ENCODE measurements at regions not wholly inside any gene's neighbourhood (a gene's known extent, or its start where the extent isn't known, plus 50 kb on each side); places are given as distances from the start of the nearest gene placed in this dataset.

- no peak for DNase-seq (ENCODE audit: low spot score in 2 of 2)
- no peak for ATAC-seq (replicated peaks; ENCODE audit: extremely low read depth, poor library complexity, severe bottlenecking)
- Mint-ChIP-seq H3K4me3 (no peak overlapping the region), H3K27me3 (peaks cover 33% of the 10 kb centered on the region), H3K27ac (ENCODE audit: low read depth) (no peak overlapping the region), H3K4me1 (no peaks in the 10 kb centered on the region), H3K9me3 (peaks cover 19% of the 10 kb centered on the region), H3K36me3 (ENCODE audit: insufficient read depth) (no peaks in the 10 kb centered on the region)
Measured at GRCh38 chr1:115577513-115577912, 64.3 kb upstream of the VANGL1 start.

GRCh38 chr1:115575661-115576060 is 66.1 kb upstream of the VANGL1 start:
- H3K9me3 Mint-ChIP-seq = peaks cover 21% of the 10 kb centered on the region
- no peak for DNase-seq (ENCODE audit: low spot score in 2 of 2)
- H3K4me3 Mint-ChIP-seq = no peak overlapping the region
- peaks cover 15% of the 10 kb centered on the region for H3K27me3 Mint-ChIP-seq
- no peaks in the 10 kb centered on the region for H3K4me1 Mint-ChIP-seq
- H3K27ac Mint-ChIP-seq (ENCODE audit: low read depth) = no peak overlapping the region
- ATAC-seq (replicated peaks; ENCODE audit: extremely low read depth, poor library complexity, severe bottlenecking) = no peak
- H3K36me3 Mint-ChIP-seq (ENCODE audit: insufficient read depth) = no peaks in the 10 kb centered on the region

- no peaks in the 10 kb centered on the region for H3K4me1 Mint-ChIP-seq
- DNase-seq (ENCODE audit: low spot score in 2 of 2) (no peak), ATAC-seq (replicated peaks; ENCODE audit: extremely low read depth, poor library complexity, severe bottlenecking) (no peak)
- H3K36me3 Mint-ChIP-seq (ENCODE audit: insufficient read depth) = no peaks in the 10 kb centered on the region
- peaks cover 18% of the 10 kb centered on the region for H3K27me3 Mint-ChIP-seq
- H3K9me3 Mint-ChIP-seq = peaks cover 19% of the 10 kb centered on the region
- no peak overlapping the region for H3K27ac Mint-ChIP-seq (ENCODE audit: low read depth)
- no peak overlapping the region for H3K4me3 Mint-ChIP-seq
Measured at GRCh38 chr1:115572710-115573109, 69.1 kb upstream of the VANGL1 start.

GRCh38 chr1:115567431-115567830 is 74.3 kb upstream of the VANGL1 start:
- H3K9me3 Mint-ChIP-seq = peaks cover 6% of the 10 kb centered on the region
- DNase-seq (ENCODE audit: low spot score in 2 of 2) (no peak), ATAC-seq (replicated peaks; ENCODE audit: extremely low read depth, poor library complexity, severe bottlenecking) (no peak)
- no peak overlapping the region for H3K4me3 Mint-ChIP-seq
- no peaks in the 10 kb centered on the region for H3K4me1 Mint-ChIP-seq
- peaks cover 48% of the 10 kb centered on the region for H3K27me3 Mint-ChIP-seq
- no peak overlapping the region for H3K27ac Mint-ChIP-seq (ENCODE audit: low read depth)
- H3K36me3 Mint-ChIP-seq (ENCODE audit: insufficient read depth) = no peaks in the 10 kb centered on the region

GRCh38 chr1:115565791-115566190 is 76.0 kb upstream of the VANGL1 start:
- no peaks in the 10 kb centered on the region for H3K4me1 Mint-ChIP-seq
- H3K9me3 Mint-ChIP-seq = peaks cover 6% of the 10 kb centered on the region

GRCh38 chr1:115565353-115565752 is 76.4 kb upstream of the VANGL1 start:
- H3K27ac Mint-ChIP-seq (ENCODE audit: low read depth) = no peak overlapping the region
- H3K9me3 Mint-ChIP-seq = peaks cover 6% of the 10 kb centered on the region
- H3K27me3 Mint-ChIP-seq = peaks cover 67% of the 10 kb centered on the region
- no peaks in the 10 kb centered on the region for H3K4me1 Mint-ChIP-seq
- H3K36me3 Mint-ChIP-seq (ENCODE audit: insufficient read depth) = no peaks in the 10 kb centered on the region
- H3K4me3 Mint-ChIP-seq = no peak overlapping the region
- DNase-seq (ENCODE audit: low spot score in 2 of 2) (no peak), ATAC-seq (replicated peaks; ENCODE audit: extremely low read depth, poor library complexity, severe bottlenecking) (no peak)

More at GRCh38 chr1:115565791-115566190, 76.0 kb upstream of the VANGL1 start:
- Mint-ChIP-seq H3K27me3 (peaks cover 63% of the 10 kb centered on the region), H3K36me3 (ENCODE audit: insufficient read depth) (no peaks in the 10 kb centered on the region), H3K27ac (ENCODE audit: low read depth) (no peak overlapping the region), H3K4me3 (no peak overlapping the region)
- DNase-seq (ENCODE audit: low spot score in 2 of 2) (no peak), ATAC-seq (replicated peaks; ENCODE audit: extremely low read depth, poor library complexity, severe bottlenecking) (no peak)

- Mint-ChIP-seq H3K4me3 (no peak overlapping the region), H3K9me3 (peaks cover 6% of the 10 kb centered on the region), H3K27me3 (peaks cover 67% of the 10 kb centered on the region), H3K27ac (ENCODE audit: low read depth) (no peak overlapping the region), H3K36me3 (ENCODE audit: insufficient read depth) (no peaks in the 10 kb centered on the region), H3K4me1 (no peaks in the 10 kb centered on the region)
- no peak for ATAC-seq (replicated peaks; ENCODE audit: extremely low read depth, poor library complexity, severe bottlenecking)
- no peak for DNase-seq (ENCODE audit: low spot score in 2 of 2)
Measured at GRCh38 chr1:115564201-115564600, 77.6 kb upstream of the VANGL1 start.

- Mint-ChIP-seq H3K27ac (ENCODE audit: low read depth) (no peak overlapping the region), H3K4me3 (no peak overlapping the region), H3K36me3 (ENCODE audit: insufficient read depth) (no peaks in the 10 kb centered on the region), H3K4me1 (no peaks in the 10 kb centered on the region), H3K9me3 (no peaks in the 10 kb centered on the region), H3K27me3 (peaks cover 42% of the 10 kb centered on the region)
- DNase-seq (ENCODE audit: low spot score in 2 of 2) (no peak), ATAC-seq (replicated peaks; ENCODE audit: extremely low read depth, poor library complexity, severe bottlenecking) (no peak)
Measured at GRCh38 chr1:115560027-115560426, 81.7 kb upstream of the VANGL1 start.

GRCh38 chr1:115558275-115558674 is 83.5 kb upstream of the VANGL1 start:
- Mint-ChIP-seq H3K27me3 (peaks cover 27% of the 10 kb centered on the region), H3K9me3 (no peaks in the 10 kb centered on the region), H3K36me3 (ENCODE audit: insufficient read depth) (no peaks in the 10 kb centered on the region), H3K4me3 (no peak overlapping the region), H3K27ac (ENCODE audit: low read depth) (no peak overlapping the region), H3K4me1 (no peaks in the 10 kb centered on the region)
- DNase-seq (ENCODE audit: low spot score in 2 of 2) = no peak
- no peak for ATAC-seq (replicated peaks; ENCODE audit: extremely low read depth, poor library complexity, severe bottlenecking)

GRCh38 chr1:115557715-115558114 is 84.1 kb upstream of the VANGL1 start:
- DNase-seq (ENCODE audit: low spot score in 2 of 2) = no peak
- Mint-ChIP-seq H3K27me3 (peaks cover 22% of the 10 kb centered on the region), H3K27ac (ENCODE audit: low read depth) (no peak overlapping the region), H3K4me3 (no peak overlapping the region), H3K4me1 (no peaks in the 10 kb centered on the region), H3K36me3 (ENCODE audit: insufficient read depth) (no peaks in the 10 kb centered on the region), H3K9me3 (no peaks in the 10 kb centered on the region)
- no peak for ATAC-seq (replicated peaks; ENCODE audit: extremely low read depth, poor library complexity, severe bottlenecking)

GRCh38 chr1:115556236-115556635 is 85.5 kb upstream of the VANGL1 start:
- H3K4me3 Mint-ChIP-seq = no peak overlapping the region
- no peaks in the 10 kb centered on the region for H3K9me3 Mint-ChIP-seq
- no peaks in the 10 kb centered on the region for H3K4me1 Mint-ChIP-seq
- H3K27me3 Mint-ChIP-seq = peaks cover 24% of the 10 kb centered on the region
- no peak for DNase-seq (ENCODE audit: low spot score in 2 of 2)
- no peaks in the 10 kb centered on the region for H3K36me3 Mint-ChIP-seq (ENCODE audit: insufficient read depth)
- no peak overlapping the region for H3K27ac Mint-ChIP-seq (ENCODE audit: low read depth)
- ATAC-seq (replicated peaks; ENCODE audit: extremely low read depth, poor library complexity, severe bottlenecking) = no peak

- Mint-ChIP-seq H3K27me3 (peaks cover 24% of the 10 kb centered on the region), H3K4me3 (no peak overlapping the region), H3K27ac (ENCODE audit: low read depth) (no peak overlapping the region), H3K4me1 (no peaks in the 10 kb centered on the region), H3K36me3 (ENCODE audit: insufficient read depth) (no peaks in the 10 kb centered on the region), H3K9me3 (peaks cover 4% of the 10 kb centered on the region)
- ATAC-seq (replicated peaks; ENCODE audit: extremely low read depth, poor library complexity, severe bottlenecking) (no peak), DNase-seq (ENCODE audit: low spot score in 2 of 2) (no peak)
Measured at GRCh38 chr1:115555446-115555845, 86.3 kb upstream of the VANGL1 start.

- H3K4me3 Mint-ChIP-seq = no peak overlapping the region
- H3K4me1 Mint-ChIP-seq = no peaks in the 10 kb centered on the region
- ATAC-seq (replicated peaks; ENCODE audit: extremely low read depth, poor library complexity, severe bottlenecking) (no peak), DNase-seq (ENCODE audit: low spot score in 2 of 2) (no peak)
- H3K36me3 Mint-ChIP-seq (ENCODE audit: insufficient read depth) = no peaks in the 10 kb centered on the region
- peaks cover 29% of the 10 kb centered on the region for H3K27me3 Mint-ChIP-seq
- H3K9me3 Mint-ChIP-seq = peaks cover 4% of the 10 kb centered on the region
- H3K27ac Mint-ChIP-seq (ENCODE audit: low read depth) = no peak overlapping the region
Measured at GRCh38 chr1:115547696-115548095, 94.1 kb upstream of the VANGL1 start.

GRCh38 chr1:115546846-115547245 is 94.9 kb upstream of the VANGL1 start:
- ATAC-seq (replicated peaks; ENCODE audit: extremely low read depth, poor library complexity, severe bottlenecking) = no peak
- peaks cover 29% of the 10 kb centered on the region for H3K27me3 Mint-ChIP-seq

More at GRCh38 chr1:115546846-115547245, 94.9 kb upstream of the VANGL1 start:
- no peaks in the 10 kb centered on the region for H3K36me3 Mint-ChIP-seq (ENCODE audit: insufficient read depth)
- H3K9me3 Mint-ChIP-seq = peaks cover 4% of the 10 kb centered on the region
- no peak overlapping the region for H3K4me3 Mint-ChIP-seq
- DNase-seq (ENCODE audit: low spot score in 2 of 2) = no peak
- H3K4me1 Mint-ChIP-seq = no peaks in the 10 kb centered on the region
- no peak overlapping the region for H3K27ac Mint-ChIP-seq (ENCODE audit: low read depth)

All from central memory CD8-positive, alpha-beta T cell (primary cell).